ENCODE measurements at regions not wholly inside any gene's neighbourhood (a gene's known extent, or its start where the extent isn't known, plus 50 kb on each side); places are given as distances from the start of the nearest gene placed in this dataset.

- no TSS peak for BruUV-seq (replicated peaks)
- Histone ChIP-seq H3K36me3 (ENCODE audit: control insufficient read depth, insufficient read depth, low read length) (no peaks in the 10 kb centered on the region), H3K9me3 (no peaks in the 10 kb centered on the region), H3K27me3 (replicated peaks; ENCODE audit: control insufficient read depth, insufficient read depth, low read length) (no peaks in the 10 kb centered on the region), H3K4me1 (no peaks in the 10 kb centered on the region), H3K4me3 (ENCODE audit: low read depth, low read length) (no peak overlapping the region)
- CTCF ChIA-PET, result no interaction called here
- H3K27me3 Mint-ChIP-seq (ENCODE audit: insufficient read depth, unreplicated experiment), result no peaks in the 10 kb centered on the region
- TF ChIP-seq, protein P1, sequence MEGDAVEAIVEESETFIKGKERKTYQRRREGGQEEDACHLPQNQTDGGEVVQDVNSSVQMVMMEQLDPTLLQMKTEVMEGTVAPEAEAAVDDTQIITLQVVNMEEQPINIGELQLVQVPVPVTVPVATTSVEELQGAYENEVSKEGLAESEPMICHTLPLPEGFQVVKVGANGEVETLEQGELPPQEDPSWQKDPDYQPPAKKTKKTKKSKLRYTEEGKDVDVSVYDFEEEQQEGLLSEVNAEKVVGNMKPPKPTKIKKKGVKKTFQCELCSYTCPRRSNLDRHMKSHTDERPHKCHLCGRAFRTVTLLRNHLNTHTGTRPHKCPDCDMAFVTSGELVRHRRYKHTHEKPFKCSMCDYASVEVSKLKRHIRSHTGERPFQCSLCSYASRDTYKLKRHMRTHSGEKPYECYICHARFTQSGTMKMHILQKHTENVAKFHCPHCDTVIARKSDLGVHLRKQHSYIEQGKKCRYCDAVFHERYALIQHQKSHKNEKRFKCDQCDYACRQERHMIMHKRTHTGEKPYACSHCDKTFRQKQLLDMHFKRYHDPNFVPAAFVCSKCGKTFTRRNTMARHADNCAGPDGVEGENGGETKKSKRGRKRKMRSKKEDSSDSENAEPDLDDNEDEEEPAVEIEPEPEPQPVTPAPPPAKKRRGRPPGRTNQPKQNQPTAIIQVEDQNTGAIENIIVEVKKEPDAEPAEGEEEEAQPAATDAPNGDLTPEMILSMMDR (IDR thresholded peaks at IDR 0.05; ENCODE audit: insufficient read depth in 1 of 2, low read depth in 1 of 2, low read length in 1 of 2, severe bottlenecking in 1 of 2, unreplicated experiment in 1 of 2), result no peak
- intact Hi-C loops (cut with micrococcal nuclease; ENCODE audit: unreplicated experiment), result no loop called here
- H3K36me3 Mint-ChIP-seq (ENCODE audit: insufficient read depth, unreplicated experiment), result no peaks in the 10 kb centered on the region
- no peaks in the 10 kb centered on the region for H3K9me3 Mint-ChIP-seq (ENCODE audit: unreplicated experiment)
- H3K4me1 Mint-ChIP-seq (ENCODE audit: low read depth, unreplicated experiment), result no peaks in the 10 kb centered on the region
- H3K27ac Mint-ChIP-seq (ENCODE audit: unreplicated experiment), result no peak overlapping the region
- POLR2A ChIA-PET, result no interaction called here
- no peak for DNase-seq
- no peak overlapping the region for H3K4me3 Mint-ChIP-seq (ENCODE audit: unreplicated experiment)
Observed at GRCh38 chr4:34850421-34850820, 1393.9 kb downstream of the ARAP2 start.

DNA sequence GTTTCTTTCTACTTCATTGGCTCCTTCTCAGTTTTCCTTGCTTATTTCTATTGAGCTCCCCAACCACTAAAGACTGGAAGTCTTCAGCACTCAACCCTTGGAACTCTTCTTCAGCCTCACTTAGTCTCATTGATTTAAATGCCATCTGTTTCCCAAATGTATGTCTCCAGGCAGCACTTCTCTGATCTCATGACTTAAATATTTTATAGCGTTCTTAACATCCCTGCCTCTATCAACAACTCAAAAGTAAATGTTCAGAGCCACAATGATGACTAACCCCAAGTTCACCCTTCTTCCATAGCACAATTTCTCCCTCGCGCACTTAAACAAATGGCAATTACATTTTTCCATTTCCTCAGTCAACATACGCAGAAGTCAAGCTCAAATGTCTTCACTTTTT is 1393.3 kb downstream of the ARAP2 start:
- CTCF ChIA-PET, result no interaction called here
- Histone ChIP-seq H3K4me1 (no peaks in the 10 kb centered on the region), H3K9me3 (no peaks in the 10 kb centered on the region), H3K4me3 (ENCODE audit: low read depth, low read length) (no peak overlapping the region), H3K27me3 (replicated peaks; ENCODE audit: control insufficient read depth, insufficient read depth, low read length) (no peaks in the 10 kb centered on the region), H3K36me3 (ENCODE audit: control insufficient read depth, insufficient read depth, low read length) (no peaks in the 10 kb centered on the region)
- DNase-seq, result no peak
- intact Hi-C loops (cut with micrococcal nuclease; ENCODE audit: unreplicated experiment), result no loop called here
- BruUV-seq (replicated peaks), result no TSS peak
- Mint-ChIP-seq H3K4me3 (ENCODE audit: unreplicated experiment) (no peak overlapping the region), H3K9me3 (ENCODE audit: unreplicated experiment) (no peaks in the 10 kb centered on the region), H3K4me1 (ENCODE audit: low read depth, unreplicated experiment) (no peaks in the 10 kb centered on the region), H3K36me3 (ENCODE audit: insufficient read depth, unreplicated experiment) (no peaks in the 10 kb centered on the region), H3K27ac (ENCODE audit: unreplicated experiment) (no peak overlapping the region), H3K27me3 (ENCODE audit: insufficient read depth, unreplicated experiment) (no peaks in the 10 kb centered on the region)
- POLR2A ChIA-PET, result no interaction called here
- TF ChIP-seq, protein P1 (IDR thresholded peaks at IDR 0.05; ENCODE audit: insufficient read depth in 1 of 2, low read depth in 1 of 2, low read length in 1 of 2, severe bottlenecking in 1 of 2, unreplicated experiment in 1 of 2), result no peak

DNA sequence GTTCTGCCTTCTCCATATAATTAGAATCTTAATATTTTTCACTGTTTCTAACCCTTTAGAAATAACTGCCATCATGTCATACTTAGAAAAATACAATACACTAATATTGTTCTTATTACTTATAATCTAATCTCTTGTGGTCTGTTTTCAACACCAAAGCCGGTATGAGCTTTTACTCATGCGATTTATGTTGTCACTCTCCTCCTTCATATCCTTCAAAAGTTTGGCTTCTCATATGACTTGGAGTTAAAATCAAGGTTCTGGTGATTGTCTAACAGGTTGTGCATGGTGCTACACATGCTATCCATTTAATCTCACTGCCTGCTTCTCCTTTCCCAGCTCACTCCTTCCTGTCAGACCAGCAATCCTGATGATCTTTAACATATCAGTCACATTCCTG is 1392.9 kb downstream of the ARAP2 start:
- H3K4me1 ChIP-seq, result no peaks in the 10 kb centered on the region
- intact Hi-C loops (cut with micrococcal nuclease; ENCODE audit: unreplicated experiment), result no loop called here
- DNase-seq, result no peak
- H3K4me3 ChIP-seq (ENCODE audit: low read depth, low read length), result no peak overlapping the region
- peaks cover under 1% of the 10 kb centered on the region for H3K27me3 Mint-ChIP-seq (ENCODE audit: insufficient read depth, unreplicated experiment)
- TF ChIP-seq, protein P1 (IDR thresholded peaks at IDR 0.05; ENCODE audit: insufficient read depth in 1 of 2, low read depth in 1 of 2, low read length in 1 of 2, severe bottlenecking in 1 of 2, unreplicated experiment in 1 of 2), result no peak
- no peaks in the 10 kb centered on the region for H3K36me3 ChIP-seq (ENCODE audit: control insufficient read depth, insufficient read depth, low read length)
- no peak overlapping the region for H3K4me3 Mint-ChIP-seq (ENCODE audit: unreplicated experiment)
- H3K36me3 Mint-ChIP-seq (ENCODE audit: insufficient read depth, unreplicated experiment), result no peaks in the 10 kb centered on the region
- no peak overlapping the region for H3K27ac Mint-ChIP-seq (ENCODE audit: unreplicated experiment)
- POLR2A ChIA-PET, result no interaction called here
- H3K4me1 Mint-ChIP-seq (ENCODE audit: low read depth, unreplicated experiment), result no peaks in the 10 kb centered on the region
- no peaks in the 10 kb centered on the region for H3K9me3 Mint-ChIP-seq (ENCODE audit: unreplicated experiment)
- no peaks in the 10 kb centered on the region for H3K9me3 ChIP-seq
- BruUV-seq (replicated peaks), result no TSS peak
- CTCF ChIA-PET, result no interaction called here
- H3K27me3 ChIP-seq (replicated peaks; ENCODE audit: control insufficient read depth, insufficient read depth, low read length), result no peaks in the 10 kb centered on the region

Measured in Caco-2 (cell line).